GM12878 (cell line): ENCODE measurements at regions not wholly inside any gene's neighbourhood (a gene's known extent, or its start where the extent isn't known, plus 50 kb on each side); places are given as distances from the start of the nearest gene placed in this dataset.

ENCODE experiments used
- CTCF ChIP-seq, 3 experiments: IDR thresholded peaks in 2 of 3; conservative IDR thresholded peaks in 1 of 3; 2 replicates each; pipeline ENCODE4 v1.5.1; 2011; ENCODE audit warnings: low read depth in 3 of 3, low read length in 3 of 3, mild to moderate bottlenecking in 3 of 3, control low read depth in 2 of 3, moderate library complexity in 2 of 3, inconsistent platforms in 1 of 3, mixed read lengths in 1 of 3; ENCODE audit not compliant: control insufficient read depth in 2 of 3, insufficient read depth in 1 of 3; ENCODE audit errors: extremely low read depth in 1 of 3
- EZH2 ChIP-seq: IDR thresholded peaks from 2 replicates; pipeline ENCODE4 v1.6.1; 2012; ENCODE audit warnings: low read depth, mild to moderate bottlenecking, control low read depth, inconsistent platforms, low read length, borderline replicate concordance; ENCODE audit not compliant: control insufficient read depth
- GATAD2B ChIP-seq: fragments of 450-650 bp; conservative IDR thresholded peaks from 2 replicates; pipeline ENCODE4 v1.6.1; 2017; ENCODE audit warnings: low read depth, mild to moderate bottlenecking, moderate library complexity
- ZBTB40 ChIP-seq: fragments of 450-650 bp; IDR thresholded peaks from 2 replicates; pipeline ENCODE4 v1.6.1; 2016; ENCODE audit warnings: mild to moderate bottlenecking, moderate library complexity, borderline replicate concordance
- ZNF274 ChIP-seq: IDR thresholded peaks from one replicate; pipeline ENCODE4 v1.8.0; 2011; ENCODE audit not compliant: insufficient read length, insufficient read depth
- ZNF592 ChIP-seq: fragments of 450-650 bp; IDR thresholded peaks from 2 replicates; pipeline ENCODE4 v1.6.1; 2017; ENCODE audit warnings: mild to moderate bottlenecking, moderate library complexity

GRCh38 chr3:176896640-176897039 lies 300.6 kb downstream of the TBL1XR1 start:
- TF ChIP-seq EZH2 (no peak), GATAD2B (no peak), CTCF (IDR thresholded peaks at IDR 0.05 in 2 of 3, conservative IDR thresholded peaks at IDR 0.05 in 1 of 3; ENCODE audit: control insufficient read depth in 2 of 3, extremely low read depth in 1 of 3, insufficient read depth in 1 of 3, low read depth in 3 of 3, low read length in 3 of 3) (no peak), ZBTB40 (no peak), ZNF592 (no peak), ZNF274 (no peak)
